ENCODE measurements at regions not wholly inside any gene's neighbourhood (a gene's known extent, or its start where the extent isn't known, plus 50 kb on each side); places are given as distances from the start of the nearest gene placed in this dataset.

DNA sequence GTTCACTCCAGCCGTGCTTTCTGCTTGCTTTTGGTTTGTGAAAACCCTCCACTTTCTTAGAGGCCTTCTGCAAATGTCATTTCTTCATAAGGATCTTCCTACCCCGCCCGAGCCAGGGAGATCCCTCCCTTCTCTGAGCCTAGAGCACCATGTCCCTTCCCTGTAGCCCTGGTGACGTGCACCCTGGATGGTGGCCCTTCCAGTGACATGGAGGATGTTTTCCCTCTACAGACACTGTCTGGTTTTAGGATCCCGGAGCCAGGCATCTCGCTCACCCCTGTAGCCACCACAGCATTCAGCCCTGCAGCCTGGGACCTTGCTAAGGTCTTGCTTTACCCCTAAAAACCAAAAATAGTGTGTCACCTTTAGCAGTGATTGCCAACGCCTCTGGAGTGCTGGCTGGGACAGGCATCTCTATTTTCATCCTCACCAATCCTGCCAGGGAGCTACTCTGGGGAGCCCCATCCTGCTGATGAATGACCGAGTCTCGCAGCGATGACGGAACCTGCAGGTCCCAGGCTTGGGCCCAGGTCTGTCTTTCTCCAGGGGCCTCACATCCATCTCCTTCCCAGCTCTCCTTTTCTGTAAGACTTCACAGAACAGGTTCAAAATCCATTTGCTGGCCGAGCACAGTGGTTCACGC lies 394.1 kb upstream of the TNRC6C start:
- DNase-seq, result no peak

DNA sequence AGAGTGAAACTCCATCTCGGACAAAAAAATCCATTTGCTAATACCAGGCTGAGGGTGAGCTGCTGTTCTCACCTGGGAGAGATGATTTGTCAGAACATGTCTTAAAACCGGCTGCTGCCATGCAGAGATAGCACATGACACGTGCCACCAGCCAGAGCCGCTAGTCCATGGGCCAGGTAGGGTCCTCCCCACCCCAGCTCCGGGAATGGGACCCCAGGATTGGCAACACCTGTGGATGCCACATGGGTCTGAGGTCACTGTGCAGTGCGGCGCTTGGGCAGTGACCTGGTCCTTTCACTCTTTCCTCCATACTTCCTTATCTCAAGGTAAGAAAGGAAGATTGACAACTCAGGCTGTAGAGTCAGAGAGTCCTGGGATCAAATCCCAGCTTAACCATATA lies 393.3 kb upstream of the TNRC6C start:
- DNase-seq, result no peak

DNA sequence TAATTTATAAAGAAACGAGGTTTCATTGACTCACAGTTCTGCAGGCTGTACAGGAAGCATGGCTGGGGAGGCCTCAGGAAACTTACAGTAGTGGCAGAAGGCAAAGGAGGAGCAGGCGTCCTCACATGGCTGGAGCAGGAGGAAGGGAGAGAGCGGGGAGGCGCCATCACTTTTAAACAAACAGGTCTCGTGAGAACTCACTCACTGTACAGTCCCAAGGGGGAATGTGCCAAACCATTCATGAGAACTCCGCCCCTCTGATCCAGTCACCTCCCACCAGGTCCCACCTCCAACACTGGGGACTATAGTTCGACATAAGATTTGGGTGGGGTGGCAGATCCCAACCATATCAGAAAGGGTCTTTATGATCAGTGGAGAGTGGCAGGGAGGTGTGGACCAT lies 392.4 kb upstream of the TNRC6C start:
- no peak for DNase-seq

DNA sequence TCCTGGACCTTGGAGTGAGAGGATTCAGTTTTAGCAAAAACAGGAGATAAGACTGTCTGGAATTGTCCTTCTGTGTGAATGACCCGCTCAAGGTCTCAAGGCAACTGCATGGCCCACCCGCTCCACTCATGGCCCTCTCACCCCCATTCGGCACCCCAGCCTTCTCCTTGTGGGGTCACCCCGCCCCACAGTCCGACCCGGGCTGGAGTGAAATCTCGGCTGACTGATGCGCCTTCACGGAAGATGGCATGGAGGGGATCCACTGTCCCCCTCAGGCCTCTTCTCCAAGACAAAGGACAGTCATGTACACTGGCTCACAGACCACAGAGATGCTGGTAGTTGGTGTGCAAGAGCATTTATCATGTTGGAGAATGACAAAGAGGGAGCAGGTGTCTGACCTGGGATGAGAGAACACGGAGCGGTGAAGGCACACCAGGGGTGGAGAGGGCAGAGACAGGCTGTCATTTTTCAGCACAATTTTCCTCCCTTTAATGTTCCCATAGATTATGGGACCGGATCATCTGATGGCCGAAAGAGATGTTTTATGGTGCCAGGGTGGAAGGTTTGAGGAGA lies 391.9 kb upstream of the TNRC6C start:
- no peak for DNase-seq

DNA sequence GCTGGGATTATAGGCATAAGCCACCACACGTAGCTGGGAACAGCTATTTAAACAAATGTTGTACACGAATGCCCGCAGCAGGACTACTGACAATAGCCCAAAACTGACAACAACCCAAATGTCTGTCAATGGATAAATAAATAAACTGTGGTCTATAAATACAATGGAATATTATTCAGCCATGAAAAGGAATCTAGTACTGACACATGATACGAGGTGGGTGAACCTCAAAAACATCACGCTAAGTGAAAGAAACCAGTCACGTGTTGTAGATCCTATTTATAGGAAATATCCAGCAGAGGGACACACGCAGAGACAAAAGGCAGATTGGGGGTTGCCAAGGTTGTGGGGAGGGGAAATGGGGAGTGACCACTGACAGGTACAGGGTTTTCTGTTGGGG lies 390.0 kb upstream of the TNRC6C start:
- no peak for DNase-seq

DNA sequence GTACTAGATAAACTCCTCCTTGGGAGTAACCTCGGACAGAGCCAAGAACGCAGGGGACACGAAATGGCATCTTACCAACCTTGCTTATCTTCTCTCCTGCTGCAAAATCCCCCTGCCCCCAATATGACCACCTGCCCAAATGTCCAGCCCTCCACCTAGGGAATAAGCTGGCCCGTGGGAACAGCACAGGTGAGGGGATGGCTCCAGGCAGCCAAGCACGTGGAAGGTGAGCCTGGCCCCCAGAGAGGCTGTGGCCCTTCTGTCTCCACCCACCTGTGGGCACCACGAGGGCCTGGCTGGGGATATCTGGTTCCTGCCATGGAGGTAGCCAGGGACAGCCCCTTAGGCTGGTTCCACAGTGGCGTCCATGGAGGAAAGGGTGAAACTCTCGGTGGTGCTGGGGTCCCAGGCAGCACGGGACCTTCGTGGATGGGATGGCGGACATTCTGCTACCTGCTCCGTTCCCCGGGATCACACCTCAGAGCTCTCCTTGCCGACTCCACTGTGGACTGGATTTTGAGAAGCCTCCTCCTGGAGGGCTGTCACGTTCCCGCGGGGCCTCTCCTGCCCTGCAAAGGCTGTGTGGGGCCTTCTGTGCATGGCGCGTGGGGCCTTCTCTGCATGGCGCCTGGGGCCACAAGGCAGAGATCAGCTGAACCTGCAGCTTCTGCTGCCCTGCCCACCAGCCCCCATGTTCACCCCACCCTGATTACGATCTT lies 388.5 kb upstream of the TNRC6C start:
- DNase-seq, result no peak

DNA sequence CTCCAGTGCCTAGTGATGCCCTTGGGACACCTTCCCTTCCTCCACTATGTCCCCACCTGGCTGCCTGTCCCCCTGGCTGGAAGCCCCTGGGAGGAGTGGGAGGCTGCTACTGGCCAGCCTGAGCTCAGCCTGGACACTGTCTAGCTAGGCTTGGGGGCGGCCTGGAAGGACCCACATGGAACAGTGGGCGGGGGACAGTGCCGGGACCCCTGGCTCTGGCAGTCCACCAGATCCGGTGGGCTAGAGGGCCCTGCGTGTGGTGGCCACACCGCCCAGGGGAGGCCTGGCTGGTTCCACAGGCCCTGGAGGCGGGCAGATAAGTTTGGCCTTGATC lies 388.0 kb upstream of the TNRC6C start:
- DNase-seq, result no peak

DNA sequence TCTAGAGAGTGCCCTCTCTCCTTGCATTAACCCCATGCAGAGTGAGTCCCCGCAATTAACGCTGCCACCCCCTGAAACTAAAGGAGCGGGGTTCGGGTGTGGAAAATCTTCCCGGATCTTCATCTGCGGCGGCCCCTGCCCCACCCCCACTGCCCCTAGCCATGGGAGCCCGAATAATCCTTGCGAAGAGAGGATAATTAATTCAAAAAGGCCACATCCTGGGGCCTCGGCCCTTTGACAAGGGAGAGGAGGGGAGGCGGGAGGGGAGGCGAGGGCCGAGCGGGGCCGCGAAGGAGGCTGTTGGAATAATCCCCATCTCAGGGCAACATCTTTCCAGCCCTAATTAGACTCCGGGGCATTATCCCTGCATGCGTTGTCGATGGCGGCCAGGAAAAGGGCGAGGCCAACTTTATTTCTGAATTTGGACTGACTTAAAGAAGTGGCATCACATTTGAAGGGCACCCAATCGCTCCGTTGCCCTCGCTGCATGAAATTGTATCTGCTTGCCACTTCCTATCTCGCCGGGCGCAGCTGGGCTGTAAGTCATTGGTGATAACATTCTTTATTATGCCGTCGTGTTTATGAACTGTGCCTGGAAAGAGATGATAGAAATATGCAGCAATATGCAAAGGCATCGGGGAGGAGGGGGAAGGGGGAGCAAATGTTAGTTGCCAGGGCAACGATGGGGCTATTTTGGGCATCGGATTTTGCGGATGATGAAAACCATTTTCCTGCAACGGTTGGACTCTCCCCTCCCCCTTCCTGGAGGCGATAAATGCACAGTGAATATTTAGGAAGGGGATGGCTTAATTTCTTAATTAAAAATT lies 387.1 kb upstream of the TNRC6C start:
- no peak for DNase-seq

DNA sequence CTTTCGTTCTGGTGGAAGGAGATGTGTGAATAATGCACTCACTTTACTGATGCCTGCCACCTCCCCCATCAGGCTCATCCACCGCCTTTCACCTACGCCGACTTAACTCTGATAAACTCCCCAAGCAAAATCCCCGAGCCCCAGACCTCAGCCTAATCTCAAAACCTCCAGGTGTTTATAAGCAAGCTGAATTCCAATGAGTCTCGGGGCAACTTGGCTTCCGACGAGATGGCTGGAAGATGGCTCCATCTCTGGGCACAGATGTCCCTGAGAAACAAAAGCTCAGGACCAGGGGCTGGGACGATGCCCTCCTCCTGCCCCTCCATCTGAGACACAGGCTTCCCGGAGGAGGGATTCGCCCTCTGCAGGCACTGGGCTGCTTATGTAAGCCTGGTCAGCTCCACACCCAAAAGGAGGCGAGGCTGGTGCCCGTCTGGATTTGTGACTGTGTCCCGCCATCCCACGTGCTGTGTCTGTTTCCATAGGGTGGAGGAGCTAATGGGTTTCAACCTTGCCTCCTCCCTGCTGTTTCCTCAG lies 386.4 kb upstream of the TNRC6C start:
- no peak for DNase-seq

DNA sequence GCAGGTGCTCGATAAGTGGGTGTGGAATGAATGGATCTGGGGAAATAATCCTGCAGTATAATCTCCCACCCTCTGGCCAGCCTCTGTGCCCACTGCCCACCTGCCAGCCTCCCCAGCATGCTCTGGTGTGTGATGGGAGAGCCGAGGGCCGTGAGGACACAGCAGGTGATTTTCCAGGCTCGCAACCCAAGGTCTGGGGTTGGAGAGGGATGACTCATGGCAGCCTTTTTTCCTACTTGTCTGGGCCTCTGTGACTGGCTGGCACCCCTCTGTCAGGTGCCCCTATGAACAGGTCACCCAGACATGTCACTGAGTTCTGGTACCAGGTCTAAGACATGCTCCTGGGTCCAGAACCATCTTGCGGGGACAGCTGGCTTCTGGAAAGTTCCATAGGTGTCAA lies 385.7 kb upstream of the TNRC6C start:
- DNase-seq, result no peak

DNA sequence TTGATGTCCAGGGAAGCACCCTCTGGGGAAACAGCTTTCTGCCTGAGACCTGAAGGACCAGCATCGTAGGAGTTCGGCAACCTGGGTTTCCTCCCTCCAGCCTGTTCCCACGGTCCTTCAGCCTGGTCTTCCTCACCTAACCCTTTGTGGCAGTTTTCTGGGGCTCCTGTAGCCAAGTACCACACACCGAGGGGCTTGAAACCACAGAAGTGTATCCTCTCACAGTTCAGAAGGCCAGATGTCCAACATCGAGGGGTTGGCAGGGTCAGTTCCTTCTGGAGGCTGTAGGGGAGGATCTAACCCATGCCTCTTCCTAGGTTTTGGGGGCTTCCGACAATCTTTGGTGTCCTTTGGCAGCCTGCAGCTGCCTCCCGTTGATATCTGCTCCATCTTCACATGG lies 381.0 kb upstream of the TNRC6C start:
- no peak for DNase-seq

DNA sequence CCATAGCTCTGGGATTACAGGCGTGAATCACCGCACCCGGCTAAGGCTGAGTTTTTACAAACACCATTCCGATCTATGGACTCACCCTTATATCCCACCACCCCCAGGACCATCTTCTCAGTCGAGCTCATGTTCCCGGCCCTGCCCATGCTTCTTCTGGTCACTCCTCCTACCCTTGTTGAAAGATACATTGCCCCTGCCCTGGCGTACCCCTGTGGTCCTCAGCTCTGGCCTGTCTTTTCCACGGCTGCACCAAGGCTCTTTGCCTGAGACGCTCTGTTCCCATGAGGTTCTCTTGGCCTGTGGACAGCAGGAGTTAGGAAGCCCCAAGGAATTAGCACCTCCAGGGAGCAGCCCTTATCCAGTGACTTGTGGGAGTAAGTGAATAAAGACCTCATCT lies 379.4 kb upstream of the TNRC6C start:
- DNase-seq, result no peak

DNA sequence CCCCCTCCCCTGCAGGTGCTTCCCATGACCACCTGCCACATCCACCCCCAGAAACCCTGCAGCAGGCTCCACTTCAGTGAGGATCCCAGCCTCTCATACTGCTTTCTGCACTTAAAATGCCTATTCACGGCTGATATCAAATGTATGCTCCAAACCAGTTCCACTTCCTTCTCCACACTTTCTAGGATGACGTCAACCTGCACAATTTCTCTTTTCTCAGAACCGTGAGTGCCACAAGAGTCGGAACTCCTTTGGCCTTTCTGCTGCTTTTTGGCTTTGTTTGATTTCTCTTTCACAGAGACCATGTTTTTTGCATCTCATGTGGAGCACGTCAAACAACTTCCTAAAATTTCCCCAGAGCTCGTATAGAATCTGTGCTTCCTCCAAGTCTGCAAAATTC lies 378.8 kb upstream of the TNRC6C start:
- no peak for DNase-seq

DNA sequence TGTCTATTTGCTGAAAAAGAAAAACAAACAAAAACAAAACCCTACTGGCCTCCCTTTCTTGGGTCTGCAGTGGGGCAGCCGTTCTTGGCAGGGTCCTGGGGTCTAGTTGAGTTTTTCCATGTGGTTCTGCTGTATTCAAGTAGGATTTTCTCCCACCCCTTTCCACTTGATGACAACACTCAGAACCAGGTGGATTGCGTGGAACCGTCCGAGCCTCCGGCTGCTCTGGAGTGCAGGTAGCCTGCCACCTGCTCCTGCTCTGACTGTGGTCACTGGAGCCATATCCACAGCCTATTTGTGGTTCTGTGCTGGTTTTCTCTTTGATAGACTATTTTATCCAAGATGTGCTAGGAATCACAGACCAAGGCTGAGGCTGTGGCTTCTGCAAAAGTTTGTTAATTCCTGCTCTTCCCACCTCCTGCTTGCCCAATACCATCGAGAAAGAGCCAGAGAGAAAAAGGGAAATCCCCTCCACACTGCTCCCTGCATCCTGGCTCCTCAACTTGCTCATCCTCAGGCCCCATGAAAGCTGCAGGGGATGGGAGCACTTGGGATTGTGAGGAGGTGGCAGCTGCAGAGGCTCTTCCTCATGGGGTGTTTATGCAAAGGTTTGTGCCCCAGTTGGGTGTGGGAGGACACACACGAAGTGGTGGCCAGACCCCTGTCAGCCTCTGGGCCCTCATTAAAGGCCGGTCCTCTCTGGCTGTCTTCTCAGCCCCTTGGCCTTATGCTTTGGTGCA lies 377.8 kb upstream of the TNRC6C start:
- DNase-seq, result no peak

DNA sequence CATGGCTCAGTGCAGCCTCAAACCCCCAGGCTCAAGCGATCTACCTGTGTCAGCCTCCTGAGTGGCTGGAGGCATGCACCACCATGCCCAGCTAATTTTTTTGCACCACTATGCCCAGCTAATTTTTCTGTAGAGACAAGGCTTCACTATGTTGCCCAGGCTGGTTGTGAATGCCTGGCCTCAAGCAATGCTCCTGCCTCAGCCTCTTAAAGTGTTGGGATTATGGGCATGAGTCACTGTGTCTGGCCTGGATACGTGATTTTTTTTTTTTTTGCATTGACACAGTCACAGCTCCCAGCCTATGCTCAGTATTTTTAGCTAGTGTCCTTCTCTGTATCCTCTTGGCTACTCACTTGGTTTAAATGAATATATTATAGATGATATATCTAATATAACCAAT lies 377.0 kb upstream of the TNRC6C start:
- no peak for DNase-seq

DNA sequence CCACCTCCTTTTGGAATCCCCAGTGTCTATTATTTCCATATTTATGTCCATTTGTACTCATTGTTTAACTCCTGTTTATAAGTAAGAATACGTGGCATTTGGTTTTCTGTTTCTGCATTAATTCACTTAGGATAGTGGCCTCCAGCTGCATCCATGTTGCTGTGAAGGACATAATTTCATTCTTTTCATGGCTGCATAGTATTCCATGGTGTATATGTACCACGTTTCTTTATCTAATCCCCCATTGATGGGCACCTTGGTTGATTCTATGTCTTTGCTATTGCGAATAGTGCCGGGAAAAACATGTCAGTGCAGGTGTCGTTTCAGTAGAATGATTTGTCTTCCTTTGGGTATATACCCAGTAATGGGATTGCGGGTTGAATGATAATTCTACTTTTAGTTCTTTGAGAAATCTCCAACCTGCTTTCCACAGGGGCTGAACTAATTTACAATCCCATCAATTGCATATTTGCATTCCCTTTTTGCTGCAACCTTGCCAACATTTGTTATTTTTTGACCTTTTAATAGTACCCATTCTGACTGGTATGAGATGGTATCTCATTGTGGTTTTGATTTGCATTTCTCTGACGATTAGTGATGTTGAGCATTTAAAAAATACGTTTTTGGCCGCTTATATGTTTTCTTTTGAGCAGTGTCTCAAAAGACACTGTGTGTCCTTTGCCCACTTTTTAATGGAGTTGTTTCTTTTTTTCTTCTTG lies 373.2 kb upstream of the TNRC6C start:
- DNase-seq, result no peak

DNA sequence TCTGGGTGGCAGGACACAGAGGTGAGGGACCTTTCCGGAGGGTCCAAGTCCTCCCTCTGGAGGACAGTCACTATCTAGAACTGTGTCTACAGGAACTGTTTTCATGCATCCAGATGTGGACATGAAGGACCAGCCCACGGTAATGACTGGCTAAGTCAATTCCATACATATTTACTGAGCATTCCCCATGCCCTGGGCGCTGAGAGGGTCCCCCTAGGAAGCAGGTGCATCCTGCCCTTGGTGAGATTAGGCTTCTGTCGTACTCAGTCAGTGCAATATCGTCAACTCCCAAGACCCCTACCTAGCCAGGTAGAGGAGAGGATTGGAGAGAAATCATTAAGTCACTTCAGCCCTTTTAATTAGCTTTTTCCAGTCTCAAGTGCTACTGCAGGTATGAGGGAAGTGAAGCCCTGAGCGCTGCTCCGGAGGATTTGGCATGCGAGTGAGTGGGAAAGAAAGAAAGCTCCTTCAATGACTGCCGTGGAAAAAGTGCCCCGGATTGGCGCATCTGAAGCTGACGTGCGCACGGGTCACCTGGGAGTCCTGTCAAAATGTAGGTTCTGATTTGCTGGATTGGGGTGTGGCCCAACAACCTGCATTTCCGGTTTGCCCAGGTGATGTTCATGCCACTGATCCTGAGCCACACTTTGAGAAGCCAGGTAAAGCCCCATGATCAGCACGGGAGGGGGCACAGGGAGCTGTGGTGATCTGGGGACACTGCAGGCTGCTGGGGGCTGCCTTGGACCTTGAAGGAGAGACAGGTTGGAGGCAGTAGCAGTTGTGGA lies 367.4 kb upstream of the TNRC6C start:
- peak; percentile 13 for DNase-seq

DNA sequence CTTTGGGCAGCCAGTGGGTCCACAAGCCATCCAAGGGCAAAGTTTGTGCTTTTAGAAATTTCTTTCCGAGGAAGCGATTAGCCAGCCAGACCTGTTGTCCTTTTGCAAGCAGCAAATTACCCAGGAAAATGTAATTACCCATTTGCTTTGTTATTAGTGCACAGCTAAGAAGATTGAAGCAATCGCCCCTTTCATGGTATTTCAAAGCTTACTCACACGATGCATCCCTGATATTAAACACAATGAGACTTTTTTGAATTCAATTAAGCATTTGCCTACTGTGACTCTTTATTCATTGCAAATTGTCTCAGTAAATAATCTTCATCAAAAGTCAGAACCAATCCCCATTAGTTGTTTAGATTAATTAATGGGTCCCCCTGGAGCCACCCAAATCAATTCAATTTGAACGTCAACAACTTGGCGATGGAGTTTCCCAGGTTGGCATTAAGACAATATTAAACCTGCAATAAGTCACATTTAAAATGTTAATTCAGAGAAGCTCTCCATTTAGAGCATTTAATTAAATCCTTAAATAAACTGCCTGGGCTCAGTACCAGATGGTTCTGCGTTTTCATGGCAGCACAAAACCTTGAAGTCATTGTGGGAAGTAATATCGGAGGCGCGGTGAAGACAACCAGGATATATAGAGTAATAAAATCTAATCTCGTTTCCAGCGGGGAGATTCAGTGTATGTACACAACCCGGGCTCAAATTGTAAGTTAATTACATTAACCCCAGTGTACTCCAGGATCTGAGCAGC lies 366.2 kb upstream of the TNRC6C start:
- DNase-seq, result no peak

DNA sequence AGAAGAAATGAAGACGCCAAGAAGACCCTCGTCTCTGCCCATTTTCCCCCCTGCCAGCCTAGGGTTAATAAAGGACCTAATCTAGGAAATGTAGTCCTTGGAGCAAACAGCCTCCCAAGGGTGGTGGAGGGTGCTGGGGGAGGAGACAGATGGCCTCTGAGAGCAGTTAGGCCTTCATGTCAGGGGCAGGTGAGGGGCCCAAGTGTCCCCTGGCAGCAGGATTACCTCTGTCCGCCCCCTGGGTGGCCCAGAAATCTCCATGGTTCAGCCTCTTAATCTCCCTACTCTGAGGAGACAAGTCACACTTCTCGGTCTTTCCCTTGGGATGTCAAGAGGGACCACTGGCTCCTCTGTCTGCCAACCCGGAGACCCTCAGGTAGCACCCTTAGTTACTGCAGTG lies 365.4 kb upstream of the TNRC6C start:
- no peak for DNase-seq

DNA sequence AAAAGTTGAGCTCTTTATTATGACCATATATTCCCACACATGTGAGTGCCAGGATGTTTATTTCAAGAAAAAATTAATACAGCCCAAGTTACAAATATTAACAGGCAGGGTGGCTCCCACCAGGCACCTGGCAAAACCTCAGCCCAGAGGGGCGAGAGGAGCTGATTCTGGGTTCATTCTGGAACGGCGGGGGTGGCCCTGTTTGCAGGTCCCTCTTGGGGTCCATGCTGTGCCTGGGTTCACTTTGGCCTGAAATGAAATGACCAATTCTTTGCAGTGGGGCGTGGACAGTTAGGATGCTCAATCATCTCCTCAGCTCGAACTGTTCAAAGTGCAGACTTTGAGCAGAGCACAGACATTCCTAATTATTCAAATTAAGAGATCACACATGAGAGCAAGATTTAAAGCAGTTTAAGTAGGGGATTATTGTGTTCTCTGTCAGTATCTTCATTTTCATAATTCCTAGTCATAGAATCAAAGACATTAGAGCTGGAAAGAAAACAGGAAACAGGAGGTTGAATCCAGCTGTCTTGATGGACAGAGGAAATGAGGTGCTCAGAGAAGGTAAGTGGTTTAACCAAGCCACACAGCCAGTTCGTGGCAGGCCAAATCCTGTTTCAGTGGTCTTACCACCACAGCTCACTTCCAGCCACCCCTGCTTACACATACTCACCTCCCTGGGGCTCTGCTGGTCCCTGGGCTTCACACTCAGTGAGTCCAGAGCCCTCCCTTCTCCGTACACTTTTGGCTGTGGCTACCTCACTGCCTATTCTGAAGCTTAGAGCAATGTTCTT lies 363.9 kb upstream of the TNRC6C start:
- DNase-seq, result no peak

All from NCI-H748 treated with DMSO at 0.1 percent for 48 hours (cell line).